Thoracic aorta (tissue), 2 donors: ENCODE measurements at regions not wholly inside any gene's neighbourhood (a gene's known extent, or its start where the extent isn't known, plus 50 kb on each side); places are given as distances from the start of the nearest gene placed in this dataset.
"Not testable (repeated sequence)": the region's sequence is repeated elsewhere in the genome, so short reads cannot be mapped to it uniquely, and the experiment has no call there.

Experiments
- ATAC-seq: fragments of 150-250 bp; one replicate; pipeline ENCODE4 v1.8.0; 2017; ENCODE audit warnings: low read depth; ENCODE audit not compliant: insufficient number of reproducible peaks, low FRiP score
- DNase-seq: peaks from one replicate; pipeline ENCODE4 v3.0.0-alpha.2; 2020; ENCODE audit warnings: low spot score
- H3K27ac ChIP-seq, 2 donors: fragments of 200-600 bp; sonication (generic); 1 replicate in 1 of 2; 2 replicates in 1 of 2; pipeline ENCODE4 v1.5.1; 2016; ENCODE audit warnings: mild to moderate bottlenecking in 2 of 2, moderate library complexity in 2 of 2
- H3K27me3 ChIP-seq: fragments of 200-600 bp; sonication (generic); replicated peaks from 2 replicates; pipeline ENCODE4 v1.6.0; 2016; ENCODE audit warnings: mild to moderate bottlenecking; ENCODE audit not compliant: insufficient read depth
- H3K36me3 ChIP-seq: fragments of 200-600 bp; sonication (generic); one replicate; pipeline ENCODE4 v1.5.1; 2016
- H3K4me1 ChIP-seq, 2 donors: fragments of 200-600 bp; sonication (generic); 1 replicate in 1 of 2; 2 replicates in 1 of 2; pipeline versions ENCODE4 v1.5.1 to v1.6.0; 2016; ENCODE audit warnings: low read depth in 2 of 2, mild to moderate bottlenecking in 1 of 2; ENCODE audit not compliant: control insufficient read depth in 1 of 2
- H3K4me3 ChIP-seq: fragments of 200-600 bp; sonication (generic); 2 replicates; pipeline ENCODE4 v1.5.1; 2016; ENCODE audit warnings: mild to moderate bottlenecking
- H3K9me3 ChIP-seq: fragments of 200-600 bp; sonication (generic); 2 replicates; pipeline ENCODE4 v1.5.1; 2016
- CTCF ChIP-seq: fragments of 200-600 bp; sonication (generic); IDR thresholded peaks from one replicate; pipeline ENCODE4 v1.5.1; 2019; ENCODE audit warnings: antibody characterized with exemption

- H3K4me3 ChIP-seq, result no peak overlapping the region
- no peak for TF ChIP-seq CTCF
- DNase-seq, result no peak
- H3K27me3 ChIP-seq, result no peaks in the 10 kb centered on the region
- H3K36me3 ChIP-seq, result no peaks in the 10 kb centered on the region
- H3K9me3 ChIP-seq, result peaks cover 7% of the 10 kb centered on the region
- ATAC-seq, result no peak
- H3K4me1 ChIP-seq, result no peaks in the 10 kb centered on the region
- H3K27ac ChIP-seq, result no peak overlapping the region
Measured at GRCh38 chr1:90349510-90349909, 354.6 kb downstream of the ZNF326 start.

GRCh38 chr1:90348934-90349333, 354.0 kb downstream of the ZNF326 start:
- Histone ChIP-seq H3K4me3 (no peak overlapping the region), H3K27ac (no peak overlapping the region), H3K9me3 (peaks cover 7% of the 10 kb centered on the region), H3K4me1 (no peaks in the 10 kb centered on the region), H3K36me3 (no peaks in the 10 kb centered on the region), H3K27me3 (no peaks in the 10 kb centered on the region)
- no peak for DNase-seq
- TF ChIP-seq CTCF, result no peak
- ATAC-seq, result no peak

GRCh38 chr1:90348459-90348858, 353.5 kb downstream of the ZNF326 start:
- H3K9me3 ChIP-seq, DNase-seq, H3K27ac ChIP-seq, H3K4me3 ChIP-seq, ATAC-seq, H3K4me1 ChIP-seq, H3K36me3 ChIP-seq, H3K27me3 ChIP-seq: not testable (repeated sequence)

GRCh38 chr1:90347366-90347765, 352.5 kb downstream of the ZNF326 start:
- H3K4me1 ChIP-seq, result no peaks in the 10 kb centered on the region
- no peak for DNase-seq
- H3K4me3 ChIP-seq, result no peak overlapping the region
- no peaks in the 10 kb centered on the region for H3K36me3 ChIP-seq
- H3K27ac ChIP-seq, result no peak overlapping the region
- TF ChIP-seq CTCF, result no peak
- no peak for ATAC-seq
- H3K27me3 ChIP-seq, result no peaks in the 10 kb centered on the region
- H3K9me3 ChIP-seq, result peaks cover 7% of the 10 kb centered on the region

GRCh38 chr1:90346757-90347156, 351.8 kb downstream of the ZNF326 start:
- DNase-seq, result no peak
- TF ChIP-seq CTCF, result no peak
- Histone ChIP-seq H3K4me3 (no peak overlapping the region), H3K27me3 (no peaks in the 10 kb centered on the region), H3K27ac (no peak overlapping the region), H3K9me3 (peaks cover 7% of the 10 kb centered on the region), H3K36me3 (no peaks in the 10 kb centered on the region), H3K4me1 (no peaks in the 10 kb centered on the region)
- ATAC-seq, result no peak

GRCh38 chr1:90346349-90346748, 351.4 kb downstream of the ZNF326 start:
- H3K36me3 ChIP-seq, result no peaks in the 10 kb centered on the region
- no peak overlapping the region for H3K27ac ChIP-seq
- no peak for DNase-seq
- no peaks in the 10 kb centered on the region for H3K4me1 ChIP-seq
- peaks cover 7% of the 10 kb centered on the region for H3K9me3 ChIP-seq
- H3K27me3 ChIP-seq, result no peaks in the 10 kb centered on the region
- no peak for TF ChIP-seq CTCF
- no peak overlapping the region for H3K4me3 ChIP-seq
- no peak for ATAC-seq
